Pons (tissue), 1 donor: ENCODE measurements at regions not wholly inside any gene's neighbourhood (a gene's known extent, or its start where the extent isn't known, plus 50 kb on each side); places are given as distances from the start of the nearest gene placed in this dataset.
"Not testable (repeated sequence)": the region's sequence is repeated elsewhere in the genome, so short reads cannot be mapped to it uniquely, and the experiment has no call there.

ENCODE experiments used
- DNase-seq: peaks from one replicate; pipeline ENCODE4 v3.0.0-alpha.2; 2016; ENCODE audit warnings: low spot score

- DNase-seq: peak; percentile 39
Observed at GRCh38 chr12:41663598-41664265, 475.6 kb downstream of the PDZRN4 start.

- no peak for DNase-seq
Observed at GRCh38 chr12:41661141-41661765, 473.1 kb downstream of the PDZRN4 start.

DNA sequence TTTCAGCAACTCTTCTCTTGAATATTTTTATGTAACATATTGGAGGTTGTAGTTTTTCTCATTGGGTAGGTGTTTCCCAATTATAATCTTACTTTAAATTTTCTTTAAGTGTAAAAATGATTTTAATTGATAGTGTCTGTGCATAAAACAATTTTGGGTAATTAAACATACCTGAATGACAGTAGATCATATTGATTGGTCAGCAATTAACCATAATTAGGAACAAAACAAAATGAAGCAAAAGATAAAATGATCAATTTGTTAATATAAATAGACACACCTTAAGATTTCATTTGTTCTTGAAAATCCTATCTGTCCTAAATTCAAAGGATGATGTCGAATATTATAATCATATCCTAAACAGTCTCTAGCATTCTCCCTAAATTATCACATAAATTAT, 468.3 kb downstream of the PDZRN4 start:
- no peak for DNase-seq

GRCh38 chr12:41653386-41654326, 465.5 kb downstream of the PDZRN4 start:
- no peak for DNase-seq

DNA sequence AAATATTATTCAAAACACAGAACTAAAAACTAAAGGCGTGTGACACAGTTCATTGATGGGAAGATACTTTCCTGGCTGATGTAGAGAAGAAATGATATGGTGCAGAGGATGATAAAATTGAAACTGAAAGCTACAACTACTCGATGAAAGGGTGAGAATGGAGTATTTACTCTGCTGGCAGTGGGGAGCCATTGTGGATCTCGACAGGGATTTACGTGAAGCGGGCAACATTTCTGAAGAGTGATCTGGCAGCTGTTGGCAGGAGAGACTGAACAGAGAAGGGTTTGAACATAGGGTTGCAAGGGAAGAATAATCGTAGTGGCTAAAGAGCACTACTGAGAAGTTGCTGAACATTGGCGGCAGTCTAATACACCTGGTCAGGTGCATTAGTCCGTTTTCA, 464.9 kb downstream of the PDZRN4 start:
- no peak for DNase-seq

- DNase-seq: no peak
Observed at GRCh38 chr12:41645624-41646023, 457.5 kb downstream of the PDZRN4 start.

DNA sequence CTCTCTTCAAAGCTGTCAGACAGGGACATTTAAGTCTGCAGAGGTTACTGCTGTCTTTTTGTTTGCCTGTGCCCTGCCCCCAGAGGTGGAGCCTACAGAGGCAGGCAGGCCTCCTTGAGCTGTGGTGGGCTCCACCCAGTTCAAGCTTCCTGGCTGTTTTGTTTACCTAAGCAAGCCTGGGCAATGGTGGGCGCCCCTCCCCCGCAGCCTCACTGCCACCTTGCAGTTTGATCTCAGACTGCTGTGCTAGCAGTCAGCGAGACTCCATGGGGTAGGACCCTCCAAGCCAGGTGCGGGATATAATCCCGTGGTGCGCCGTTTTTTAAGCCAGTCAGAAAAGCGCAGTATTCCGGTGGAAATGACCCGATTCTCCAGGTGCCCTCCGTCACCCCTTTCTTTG, 454.7 kb downstream of the PDZRN4 start:
- not testable (repeated sequence) for DNase-seq

DNA sequence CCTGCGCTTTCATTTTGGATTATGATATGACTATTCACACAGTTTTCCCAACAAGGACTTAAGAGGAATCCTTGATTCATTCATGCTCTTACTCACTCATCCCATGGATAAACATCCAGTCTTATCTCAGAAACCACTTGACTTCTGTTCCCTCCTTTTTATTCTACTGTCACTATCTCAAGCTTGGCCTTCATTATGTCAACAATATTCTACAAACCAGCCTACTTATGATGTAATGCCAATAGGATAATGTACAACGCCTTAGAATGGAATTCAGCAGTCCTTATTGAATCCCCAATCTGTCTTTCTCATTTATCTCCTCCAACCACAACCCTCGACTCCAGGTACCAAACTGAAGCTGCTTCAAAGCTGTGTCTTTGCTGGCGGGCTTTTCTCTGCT, 448.5 kb downstream of the PDZRN4 start:
- no peak for DNase-seq

GRCh38 chr12:41635626-41636364, 447.7 kb downstream of the PDZRN4 start:
- DNase-seq: no peak

DNA sequence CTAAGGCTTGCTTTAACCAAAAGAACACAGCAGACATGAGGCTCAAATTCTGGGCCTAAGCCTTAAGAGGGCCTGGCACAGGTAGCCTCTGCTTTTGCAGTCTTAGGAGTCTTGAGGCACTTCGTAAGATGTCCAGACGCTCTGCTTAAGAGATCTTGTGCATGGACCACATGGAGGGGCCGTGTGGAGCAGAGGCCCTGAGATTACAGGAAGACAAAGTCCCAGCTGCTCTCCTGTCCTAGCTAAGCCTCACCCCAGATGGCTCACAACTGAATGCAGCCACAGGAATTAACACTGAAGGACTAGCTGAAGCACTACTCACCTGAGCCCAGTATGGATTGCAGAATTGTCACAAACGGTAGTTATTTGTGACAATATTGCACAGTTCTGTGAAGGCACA, 446.0 kb downstream of the PDZRN4 start:
- DNase-seq: no peak

GRCh38 chr12:41629611-41630010, 441.5 kb downstream of the PDZRN4 start:
- no peak for DNase-seq

DNA sequence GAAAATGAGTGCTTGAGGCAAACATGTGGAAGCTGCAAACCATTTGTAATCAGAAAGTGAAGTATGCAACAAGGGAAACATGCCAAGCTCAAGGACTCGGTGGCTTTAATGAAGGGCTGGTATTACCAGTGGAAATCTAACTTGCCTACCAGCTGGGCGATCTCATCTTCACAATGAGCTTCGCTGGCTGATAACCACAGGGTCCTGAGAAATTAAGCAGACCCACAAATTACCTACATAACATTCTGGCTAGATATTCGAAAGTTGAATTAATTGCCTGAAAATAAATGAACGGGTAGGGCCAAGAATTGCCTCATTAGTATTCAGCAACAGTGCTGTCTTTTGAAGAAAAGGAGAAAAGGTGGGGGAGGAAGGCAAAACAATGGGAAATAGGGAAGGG, 439.4 kb downstream of the PDZRN4 start:
- no peak for DNase-seq

DNA sequence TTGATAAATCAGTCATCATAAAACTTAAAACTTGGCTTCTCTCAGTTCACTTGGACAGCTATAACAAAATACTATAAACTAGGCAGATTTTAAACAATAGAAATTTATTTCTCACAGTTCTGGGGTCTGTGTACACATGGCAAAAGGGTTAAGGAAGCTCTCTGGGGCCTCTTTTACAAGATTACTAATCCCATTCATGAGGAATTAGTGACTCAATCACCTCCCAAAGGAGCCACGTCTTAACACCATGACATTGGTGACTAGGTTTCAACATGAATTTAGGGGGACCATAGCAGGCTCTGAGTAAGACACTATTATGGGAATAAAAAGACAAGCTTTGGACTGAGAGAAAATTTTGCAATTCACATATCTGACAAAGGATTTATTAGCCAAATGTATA, 436.5 kb downstream of the PDZRN4 start:
- DNase-seq: no peak
